VCaP (cell line): ENCODE measurements at regions not wholly inside any gene's neighbourhood (a gene's known extent, or its start where the extent isn't known, plus 50 kb on each side); places are given as distances from the start of the nearest gene placed in this dataset.

Source experiments
- H3K27ac ChIP-seq: fragments of 450-650 bp; 2 replicates; pipeline ENCODE4 v1.5.1; 2017
- CTCF ChIP-seq: fragments of 450-650 bp; conservative IDR thresholded peaks from 2 replicates; pipeline ENCODE4 v1.5.1; 2017; ENCODE audit warnings: mild to moderate bottlenecking, moderate library complexity

- no peak for TF ChIP-seq CTCF
- H3K27ac ChIP-seq, result no peak overlapping the region
Measured at GRCh38 chr4:72945719-72946336, 123.7 kb downstream of the COX18 start.

GRCh38 chr4:72942565-72942964, 127.0 kb downstream of the COX18 start:
- no peak for TF ChIP-seq CTCF

GRCh38 chr4:72938516-72938915, 131.0 kb downstream of the COX18 start:
- no peak for TF ChIP-seq CTCF
- H3K27ac ChIP-seq, result peak overlapping the region; percentile 80; the same call in 1 of the 2 replicates

More at GRCh38 chr4:72942565-72942964, 127.0 kb downstream of the COX18 start:
- H3K27ac ChIP-seq, result peak overlapping the region; percentile 80; the same call in 1 of the 2 replicates

GRCh38 chr4:72935462-72935861, 134.1 kb downstream of the COX18 start:
- peak overlapping the region; percentile 44 for H3K27ac ChIP-seq
- TF ChIP-seq CTCF, result no peak

DNA sequence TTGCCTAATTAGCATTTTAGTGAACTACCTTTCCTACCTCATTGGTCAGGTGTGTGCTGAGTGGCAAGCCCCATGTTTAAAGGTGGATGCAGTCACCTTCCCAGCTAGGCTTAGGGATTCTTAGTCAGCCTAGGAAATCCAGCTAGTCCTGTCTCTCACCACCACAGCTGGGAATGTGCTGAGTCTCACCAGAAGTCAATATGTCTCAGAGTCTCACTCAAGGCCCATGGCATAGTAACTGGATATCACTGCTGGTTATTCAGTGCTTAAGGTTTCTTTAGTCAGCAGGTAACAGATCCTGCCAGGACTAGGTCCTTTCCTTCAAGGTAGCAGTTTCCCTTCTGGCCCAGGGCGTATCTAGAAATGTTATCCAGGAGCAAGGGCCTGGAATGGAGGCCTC, 136.5 kb downstream of the COX18 start:
- no peak for TF ChIP-seq CTCF
- H3K27ac ChIP-seq, result no peak overlapping the region; the same call in 1 of the 2 replicates

- no peak overlapping the region for H3K27ac ChIP-seq
- no peak for TF ChIP-seq CTCF
Measured at GRCh38 chr4:72931346-72931745, 138.2 kb downstream of the COX18 start.

- peak overlapping the region; percentile 47 for H3K27ac ChIP-seq
Measured at GRCh38 chr4:72929596-72930274, 139.8 kb downstream of the COX18 start.

DNA sequence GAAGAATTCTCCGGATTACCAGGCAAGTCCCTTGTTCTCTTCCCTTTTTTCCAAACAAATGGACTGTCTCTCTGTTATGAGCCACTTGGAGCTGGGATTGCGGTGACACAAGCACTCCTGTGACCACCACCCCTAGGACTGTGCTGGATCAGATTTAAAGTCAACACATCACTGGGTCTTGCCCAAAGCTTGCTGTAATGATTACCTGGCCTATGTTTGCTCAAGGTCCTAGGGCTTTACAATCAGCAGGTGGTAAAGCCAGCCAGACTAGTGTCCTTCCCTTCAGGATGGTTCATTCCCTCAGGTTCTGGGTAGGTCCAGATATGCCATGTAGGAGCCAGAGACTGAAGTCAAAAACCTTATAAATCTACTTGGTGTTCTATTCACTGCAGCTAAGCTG, 144.7 kb downstream of the COX18 start:
- TF ChIP-seq CTCF, result no peak
- H3K27ac ChIP-seq, result peak overlapping the region; percentile 1; the same call in 1 of the 2 replicates
